VCaP (cell line): ENCODE measurements at regions not wholly inside any gene's neighbourhood (a gene's known extent, or its start where the extent isn't known, plus 50 kb on each side); places are given as distances from the start of the nearest gene placed in this dataset.

Source experiments
- H3K27ac ChIP-seq: fragments of 450-650 bp; 2 replicates; pipeline ENCODE4 v1.5.1; 2017
- CTCF ChIP-seq: fragments of 450-650 bp; conservative IDR thresholded peaks from 2 replicates; pipeline ENCODE4 v1.5.1; 2017; ENCODE audit warnings: mild to moderate bottlenecking, moderate library complexity

GRCh38 chr10:113301342-113301984, 251.4 kb upstream of the HABP2 start:
- no peak overlapping the region for H3K27ac ChIP-seq
- TF ChIP-seq CTCF = no peak

GRCh38 chr10:113302062-113302461, 250.8 kb upstream of the HABP2 start:
- TF ChIP-seq CTCF = no peak
- H3K27ac ChIP-seq = no peak overlapping the region

- TF ChIP-seq CTCF = no peak
- H3K27ac ChIP-seq = no peak overlapping the region
Measured at GRCh38 chr10:113303544-113304146, 249.2 kb upstream of the HABP2 start.

GRCh38 chr10:113304726-113305125, 248.1 kb upstream of the HABP2 start:
- H3K27ac ChIP-seq = no peak overlapping the region
- TF ChIP-seq CTCF = no peak

DNA sequence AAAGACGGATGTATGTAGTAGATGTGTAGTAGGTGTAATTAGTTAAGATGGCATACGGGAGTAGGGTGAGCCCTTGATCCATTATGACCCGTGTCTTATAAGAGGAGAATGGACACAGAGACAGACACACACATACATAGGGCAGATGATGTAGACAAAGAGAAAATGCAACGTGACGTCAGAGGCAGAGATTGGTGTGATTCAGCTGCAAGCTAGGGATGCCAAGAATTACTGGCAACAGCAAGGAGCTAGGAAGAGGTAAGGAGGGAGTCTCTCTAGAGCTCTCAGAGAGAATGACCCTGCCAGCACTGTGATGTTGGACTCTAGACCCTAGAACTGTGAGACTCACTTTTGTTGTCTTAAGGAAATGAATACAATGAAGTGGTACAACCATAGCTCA, 247.0 kb upstream of the HABP2 start:
- TF ChIP-seq CTCF = no peak
- no peak overlapping the region for H3K27ac ChIP-seq

GRCh38 chr10:113309791-113310190, 243.1 kb upstream of the HABP2 start:
- no peak for TF ChIP-seq CTCF
- H3K27ac ChIP-seq = no peak overlapping the region

- no peak for TF ChIP-seq CTCF
- no peak overlapping the region for H3K27ac ChIP-seq
Measured at GRCh38 chr10:113310347-113310746, 242.5 kb upstream of the HABP2 start.
